Posterior cingulate gyrus (tissue), 11 donors: ENCODE measurements at regions not wholly inside any gene's neighbourhood (a gene's known extent, or its start where the extent isn't known, plus 50 kb on each side); places are given as distances from the start of the nearest gene placed in this dataset.

Experiments used
- DNase-seq, 10 donors: peaks; one replicate each; pipeline versions ENCODE4 v3.0.0 to v3.0.0-alpha.2; 2020 to 2021; ENCODE audit warnings: mixed read lengths in 3 of 10
- intact Hi-C: fragments of 100-400 bp; cut with DNase I; formaldehyde crosslinking; loops from one replicate; pipeline ENCODE4 v1.15.1; 2023

- intact Hi-C loops, result no loop called here
- no peak for DNase-seq
Measured at GRCh38 chr5:98657559-98657958, 115.9 kb upstream of the RGMB start.

- DNase-seq, result no peak
- intact Hi-C loops, result no loop called here
Measured at GRCh38 chr5:98663521-98663920, 109.9 kb upstream of the RGMB start.

GRCh38 chr5:98664736-98665135 is 108.7 kb upstream of the RGMB start:
- intact Hi-C loops, result no loop called here

GRCh38 chr5:98679963-98680362 is 93.5 kb upstream of the RGMB start:
- intact Hi-C loops, result no loop called here
- DNase-seq, result no peak

More at GRCh38 chr5:98664736-98665135, 108.7 kb upstream of the RGMB start:
- DNase-seq, result no peak

GRCh38 chr5:98690002-98690401 is 83.5 kb upstream of the RGMB start:
- DNase-seq, result no peak
- intact Hi-C loops, result no loop called here

GRCh38 chr5:98694902-98695301 is 78.6 kb upstream of the RGMB start:
- DNase-seq, result no peak
- intact Hi-C loops, result no loop called here

GRCh38 chr5:98698359-98698758 is 75.1 kb upstream of the RGMB start:
- intact Hi-C loops, result no loop called here

GRCh38 chr5:98700730-98701129 is 72.7 kb upstream of the RGMB start:
- intact Hi-C loops, result no loop called here

More at GRCh38 chr5:98698359-98698758, 75.1 kb upstream of the RGMB start:
- no peak for DNase-seq

GRCh38 chr5:98705841-98706240 is 67.6 kb upstream of the RGMB start:
- DNase-seq, result no peak
- intact Hi-C loops, result no loop called here

More at GRCh38 chr5:98700730-98701129, 72.7 kb upstream of the RGMB start:
- DNase-seq, result no peak

GRCh38 chr5:98709681-98710080 is 63.8 kb upstream of the RGMB start:
- no peak for DNase-seq
- intact Hi-C loops, result no loop called here

- intact Hi-C loops, result no loop called here
- no peak for DNase-seq
Measured at GRCh38 chr5:98713027-98713426, 60.4 kb upstream of the RGMB start.

- DNase-seq, result no peak
- intact Hi-C loops, result no loop called here
Measured at GRCh38 chr5:98713856-98714255, 59.6 kb upstream of the RGMB start.

GRCh38 chr5:98714710-98715288 is 58.7 kb upstream of the RGMB start:
- no peak for DNase-seq
- intact Hi-C loops, result no loop called here

GRCh38 chr5:98721231-98721928 is 52.1 kb upstream of the RGMB start:
- intact Hi-C loops, result no loop called here
- DNase-seq, result no peak

GRCh38 chr5:98722188-98722587 is 51.3 kb upstream of the RGMB start:
- no peak for DNase-seq
- intact Hi-C loops, result no loop called here

GRCh38 chr5:98723061-98723460 is 50.4 kb upstream of the RGMB start:
- no peak for DNase-seq
- intact Hi-C loops, result no loop called here
